Heart left ventricle (tissue), 13 donors: ENCODE measurements at regions not wholly inside any gene's neighbourhood (a gene's known extent, or its start where the extent isn't known, plus 50 kb on each side); places are given as distances from the start of the nearest gene placed in this dataset.

Experiments used
- POLR2A ChIP-seq, 2 donors: fragments of 450-650 bp; IDR thresholded peaks; one replicate each; pipeline ENCODE4 v1.6.1; 2017; ENCODE audit warnings: antibody characterized with exemption in 2 of 2, mild to moderate bottlenecking in 2 of 2, moderate library complexity in 2 of 2
- TF ChIP-seq, protein P1 (sequence below), 12 donors: fragments of 200-600 bp; sonication (generic) in 4 of 12; IDR thresholded peaks; one replicate each; pipeline versions ENCODE4 v1.5.0 to v1.8.0; 2018 to 2022; ENCODE audit warnings: antibody characterized with exemption in 12 of 12, mild to moderate bottlenecking in 5 of 12
- donor health status: ischemic (EF 13 %, LVEDD 7.1; RV severe dilation, severe dysfunction).
- donor health status: DM: no; HTN: yes; CAD: no.
- donor health status: DM: no; HTN: no; CAD: no.
- donor health status: ischemic (EF 25% LVEDD 6.9; RV normal size, moderate dysfunction).
- donor health status: ischemic (EF 25% LVEDD 5.7; RV mildly dilated, moderate dysfunction).
- donor health status: ischemic (EF 35%, LVEDD 5.7; RV mildly dilated, moderate dysfunction).
- donor health status: nonischemic (EF 11% LVEDD 7.7; RV severe dilation, severe dysfunction).
- donor health status: DM: yes; HTN: yes; CAD: no.
- donor health status: PGD.
- donor health status: ischemic (EF 29% LVEDD 5.4; RV normal size, mild dysfunction).
- donor health status: nonischemic (EF 23%, LVEDD 6.1; RV moderate dilation, normal function).

DNA sequence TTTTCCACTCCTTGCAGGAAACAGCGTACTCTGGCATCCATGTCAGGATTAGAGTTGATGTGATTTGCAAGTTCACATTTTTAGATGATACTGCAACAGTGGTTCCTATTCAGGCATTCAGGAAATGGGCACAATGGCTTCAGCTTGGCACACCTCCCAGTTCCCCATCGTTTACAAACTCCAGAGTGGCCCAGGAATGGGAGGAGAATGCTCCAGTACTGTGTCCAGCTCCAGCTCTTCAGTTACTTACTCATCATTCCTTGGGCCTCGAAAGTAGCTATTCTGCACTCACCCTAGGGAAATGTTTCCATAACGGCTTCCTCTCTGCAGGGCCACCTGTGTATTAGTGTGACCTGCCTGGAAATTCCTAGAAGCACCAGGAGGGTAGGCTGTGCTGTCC, 239.7 kb upstream of the RGS6 start:
- TF ChIP-seq, protein P1, sequence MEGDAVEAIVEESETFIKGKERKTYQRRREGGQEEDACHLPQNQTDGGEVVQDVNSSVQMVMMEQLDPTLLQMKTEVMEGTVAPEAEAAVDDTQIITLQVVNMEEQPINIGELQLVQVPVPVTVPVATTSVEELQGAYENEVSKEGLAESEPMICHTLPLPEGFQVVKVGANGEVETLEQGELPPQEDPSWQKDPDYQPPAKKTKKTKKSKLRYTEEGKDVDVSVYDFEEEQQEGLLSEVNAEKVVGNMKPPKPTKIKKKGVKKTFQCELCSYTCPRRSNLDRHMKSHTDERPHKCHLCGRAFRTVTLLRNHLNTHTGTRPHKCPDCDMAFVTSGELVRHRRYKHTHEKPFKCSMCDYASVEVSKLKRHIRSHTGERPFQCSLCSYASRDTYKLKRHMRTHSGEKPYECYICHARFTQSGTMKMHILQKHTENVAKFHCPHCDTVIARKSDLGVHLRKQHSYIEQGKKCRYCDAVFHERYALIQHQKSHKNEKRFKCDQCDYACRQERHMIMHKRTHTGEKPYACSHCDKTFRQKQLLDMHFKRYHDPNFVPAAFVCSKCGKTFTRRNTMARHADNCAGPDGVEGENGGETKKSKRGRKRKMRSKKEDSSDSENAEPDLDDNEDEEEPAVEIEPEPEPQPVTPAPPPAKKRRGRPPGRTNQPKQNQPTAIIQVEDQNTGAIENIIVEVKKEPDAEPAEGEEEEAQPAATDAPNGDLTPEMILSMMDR (IDR thresholded peaks at IDR 0.05) = no peak
- no peak for TF ChIP-seq POLR2A (IDR thresholded peaks at IDR 0.05)
